MM.1S (cell line): ENCODE measurements at regions not wholly inside any gene's neighbourhood (a gene's known extent, or its start where the extent isn't known, plus 50 kb on each side); places are given as distances from the start of the nearest gene placed in this dataset.

Experiments
- DNase-seq: peaks from one replicate; pipeline ENCODE4 v3.0.0-alpha.2; 2015
- H2AFZ ChIP-seq: fragments of 300-600 bp; sonication (generic); 2 replicates; pipeline ENCODE4 v1.6.0; 2016; ENCODE audit warnings: antibody characterized with exemption, low read length
- H3F3A ChIP-seq: fragments of 300-600 bp; sonication (generic); 2 replicates; pipeline ENCODE4 v1.6.1; 2016; ENCODE audit warnings: mild to moderate bottlenecking, antibody characterized with exemption, low read length, moderate library complexity, mixed read lengths; ENCODE audit not compliant: insufficient read depth
- H3K27ac ChIP-seq: fragments of 300-600 bp; sonication (generic); 2 replicates; pipeline ENCODE4 v1.5.1; 2016; ENCODE audit warnings: mild to moderate bottlenecking, low read length
- H3K27me3 ChIP-seq: fragments of 300-600 bp; sonication (generic); replicated peaks from 2 replicates; pipeline ENCODE4 v1.6.0; 2016; ENCODE audit warnings: low read length; ENCODE audit not compliant: insufficient read depth
- H3K36me3 ChIP-seq: fragments of 300-600 bp; sonication (generic); replicated peaks from 2 replicates; pipeline ENCODE4 v1.6.1; 2016; ENCODE audit warnings: mild to moderate bottlenecking, low read length, mixed read lengths; ENCODE audit not compliant: insufficient read depth
- H3K4me1 ChIP-seq: fragments of 300-600 bp; sonication (generic); 2 replicates; pipeline ENCODE4 v1.6.1; 2016; ENCODE audit warnings: low read length, mixed read lengths
- H3K4me2 ChIP-seq: fragments of 300-600 bp; sonication (generic); 2 replicates; pipeline ENCODE4 v1.6.0; 2016; ENCODE audit warnings: low read depth, low read length
- H3K4me3 ChIP-seq: fragments of 300-600 bp; sonication (generic); 2 replicates; pipeline ENCODE4 v1.5.1; 2016; ENCODE audit warnings: low read length, mixed read lengths
- H3K79me2 ChIP-seq: fragments of 300-600 bp; sonication (generic); 2 replicates; pipeline ENCODE4 v1.6.1; 2016; ENCODE audit warnings: mixed run types, low read length, mixed read lengths
- H3K9ac ChIP-seq: fragments of 300-600 bp; sonication (generic); 2 replicates; pipeline ENCODE4 v1.6.1; 2016; ENCODE audit warnings: low read length, mixed read lengths
- H3K9me2 ChIP-seq: fragments of 300-600 bp; sonication (generic); replicated peaks from 2 replicates; pipeline ENCODE4 v1.6.1; 2016; ENCODE audit warnings: mild to moderate bottlenecking, low read length, mixed read lengths; ENCODE audit not compliant: insufficient read depth
- H3K9me3 ChIP-seq: fragments of 300-600 bp; sonication (generic); replicated peaks from 2 replicates; pipeline ENCODE4 v1.6.1; 2016; ENCODE audit warnings: mild to moderate bottlenecking, low read length, mixed read lengths; ENCODE audit not compliant: insufficient read depth
- H4K20me1 ChIP-seq: fragments of 300-600 bp; sonication (generic); 2 replicates; pipeline ENCODE4 v1.6.1; 2016; ENCODE audit warnings: mild to moderate bottlenecking, low read length, moderate library complexity, mixed read lengths; ENCODE audit not compliant: insufficient read depth
- EZH2 ChIP-seq: fragments of 300-600 bp; sonication (generic); optimal IDR thresholded peaks from 2 replicates; pipeline ENCODE3; 2017; ENCODE audit warnings: low read depth, mild to moderate bottlenecking, antibody characterized with exemption, low read length, mixed read lengths
- EZH2phosphoT487 ChIP-seq: fragments of 300-600 bp; sonication (generic); IDR thresholded peaks from 2 replicates; pipeline ENCODE4 v1.6.1; 2018; ENCODE audit warnings: antibody characterized with exemption, low read length
- TF ChIP-seq, protein P1 (sequence below): fragments of 300-600 bp; sonication (generic); IDR thresholded peaks from 2 replicates; pipeline ENCODE4 v1.5.1; 2016; ENCODE audit warnings: antibody characterized with exemption, low read length, mixed read lengths

DNA sequence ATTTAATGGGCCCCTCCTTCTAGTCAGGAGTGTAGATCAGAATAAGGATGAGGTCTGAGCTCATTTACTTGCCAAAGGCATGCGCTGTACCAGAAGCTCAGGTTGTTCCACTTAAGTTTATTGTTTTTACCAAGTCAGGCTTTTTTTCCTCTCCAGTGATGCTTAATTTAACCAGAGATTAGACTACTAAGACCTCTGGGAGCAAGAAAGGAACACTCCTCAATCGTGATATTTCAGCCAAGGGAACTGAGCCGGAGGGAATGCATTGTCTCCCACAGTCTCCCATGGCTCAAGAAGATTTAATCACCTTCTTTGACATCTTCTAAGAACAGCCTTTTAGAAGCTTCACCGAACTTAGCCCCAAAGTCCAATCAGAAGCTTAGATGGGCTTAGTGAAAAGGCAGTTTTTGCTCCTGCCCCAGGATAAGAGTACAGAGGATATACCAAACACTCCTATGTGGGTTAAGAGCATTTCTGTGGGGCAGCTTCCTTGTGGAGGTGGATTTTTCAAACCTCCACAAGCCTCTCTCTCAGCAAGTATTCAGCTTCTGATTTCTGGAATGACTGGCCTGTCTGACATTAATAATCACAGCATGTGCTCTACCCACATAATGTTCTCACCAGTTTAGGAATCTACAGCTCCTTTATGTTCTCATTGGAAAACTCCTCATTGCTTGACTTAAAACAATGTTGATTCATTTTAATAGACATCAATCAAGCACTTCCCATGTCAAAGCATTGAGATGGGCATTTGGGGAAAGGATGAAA is 322.7 kb downstream of the SUCLA2 start:
- H3K4me2 ChIP-seq: no peak overlapping the region
- H3K27ac ChIP-seq: no peak overlapping the region
- H3K9ac ChIP-seq: no peak overlapping the region
- no peak overlapping the region for H3K4me3 ChIP-seq
- no peaks in the 10 kb centered on the region for H3K27me3 ChIP-seq
- no peaks in the 10 kb centered on the region for H3K9me3 ChIP-seq
- no peaks in the 10 kb centered on the region for H4K20me1 ChIP-seq
- TF ChIP-seq, protein P1, sequence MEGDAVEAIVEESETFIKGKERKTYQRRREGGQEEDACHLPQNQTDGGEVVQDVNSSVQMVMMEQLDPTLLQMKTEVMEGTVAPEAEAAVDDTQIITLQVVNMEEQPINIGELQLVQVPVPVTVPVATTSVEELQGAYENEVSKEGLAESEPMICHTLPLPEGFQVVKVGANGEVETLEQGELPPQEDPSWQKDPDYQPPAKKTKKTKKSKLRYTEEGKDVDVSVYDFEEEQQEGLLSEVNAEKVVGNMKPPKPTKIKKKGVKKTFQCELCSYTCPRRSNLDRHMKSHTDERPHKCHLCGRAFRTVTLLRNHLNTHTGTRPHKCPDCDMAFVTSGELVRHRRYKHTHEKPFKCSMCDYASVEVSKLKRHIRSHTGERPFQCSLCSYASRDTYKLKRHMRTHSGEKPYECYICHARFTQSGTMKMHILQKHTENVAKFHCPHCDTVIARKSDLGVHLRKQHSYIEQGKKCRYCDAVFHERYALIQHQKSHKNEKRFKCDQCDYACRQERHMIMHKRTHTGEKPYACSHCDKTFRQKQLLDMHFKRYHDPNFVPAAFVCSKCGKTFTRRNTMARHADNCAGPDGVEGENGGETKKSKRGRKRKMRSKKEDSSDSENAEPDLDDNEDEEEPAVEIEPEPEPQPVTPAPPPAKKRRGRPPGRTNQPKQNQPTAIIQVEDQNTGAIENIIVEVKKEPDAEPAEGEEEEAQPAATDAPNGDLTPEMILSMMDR: no peak
- TF ChIP-seq EZH2 (no peak), EZH2phosphoT487 (no peak)
- H3K79me2 ChIP-seq: no peaks in the 10 kb centered on the region
- DNase-seq: no peak
- no peaks in the 10 kb centered on the region for H3K4me1 ChIP-seq
- no peaks in the 10 kb centered on the region for H3K9me2 ChIP-seq
- H2AFZ ChIP-seq: no peak overlapping the region
- no peaks in the 10 kb centered on the region for H3F3A ChIP-seq
- no peaks in the 10 kb centered on the region for H3K36me3 ChIP-seq

DNA sequence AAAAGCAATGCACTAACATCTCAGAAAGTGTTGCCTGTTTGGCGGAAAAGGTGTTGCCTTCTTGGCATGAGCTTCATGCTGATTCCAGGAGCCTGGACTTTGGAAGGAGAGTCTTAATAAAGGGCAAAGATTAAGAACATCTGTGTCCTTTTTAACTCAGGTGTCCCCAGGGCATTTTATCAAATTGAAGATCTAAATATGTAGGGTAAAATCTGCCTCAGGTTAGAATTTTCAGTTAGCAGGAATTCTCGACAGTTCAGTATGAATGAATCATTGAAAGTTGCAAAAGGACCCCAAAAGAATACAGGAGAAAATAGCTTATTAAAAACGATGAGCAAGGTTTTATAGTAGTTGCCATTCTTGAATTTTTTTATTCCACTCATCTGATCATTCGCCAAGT is 325.2 kb downstream of the SUCLA2 start:
- no peaks in the 10 kb centered on the region for H3F3A ChIP-seq
- H3K27ac ChIP-seq: no peak overlapping the region
- H3K4me2 ChIP-seq: no peak overlapping the region
- H3K36me3 ChIP-seq: no peaks in the 10 kb centered on the region
- no peaks in the 10 kb centered on the region for H4K20me1 ChIP-seq
- no peak overlapping the region for H3K4me3 ChIP-seq
- no peaks in the 10 kb centered on the region for H3K4me1 ChIP-seq
- no peak for TF ChIP-seq EZH2
- TF ChIP-seq EZH2phosphoT487: no peak
- TF ChIP-seq, protein P1: no peak
- H3K79me2 ChIP-seq: no peaks in the 10 kb centered on the region
- no peak overlapping the region for H2AFZ ChIP-seq
- H3K27me3 ChIP-seq: no peaks in the 10 kb centered on the region
- DNase-seq: no peak
- H3K9me3 ChIP-seq: no peaks in the 10 kb centered on the region
- H3K9ac ChIP-seq: no peak overlapping the region
- H3K9me2 ChIP-seq: no peaks in the 10 kb centered on the region

DNA sequence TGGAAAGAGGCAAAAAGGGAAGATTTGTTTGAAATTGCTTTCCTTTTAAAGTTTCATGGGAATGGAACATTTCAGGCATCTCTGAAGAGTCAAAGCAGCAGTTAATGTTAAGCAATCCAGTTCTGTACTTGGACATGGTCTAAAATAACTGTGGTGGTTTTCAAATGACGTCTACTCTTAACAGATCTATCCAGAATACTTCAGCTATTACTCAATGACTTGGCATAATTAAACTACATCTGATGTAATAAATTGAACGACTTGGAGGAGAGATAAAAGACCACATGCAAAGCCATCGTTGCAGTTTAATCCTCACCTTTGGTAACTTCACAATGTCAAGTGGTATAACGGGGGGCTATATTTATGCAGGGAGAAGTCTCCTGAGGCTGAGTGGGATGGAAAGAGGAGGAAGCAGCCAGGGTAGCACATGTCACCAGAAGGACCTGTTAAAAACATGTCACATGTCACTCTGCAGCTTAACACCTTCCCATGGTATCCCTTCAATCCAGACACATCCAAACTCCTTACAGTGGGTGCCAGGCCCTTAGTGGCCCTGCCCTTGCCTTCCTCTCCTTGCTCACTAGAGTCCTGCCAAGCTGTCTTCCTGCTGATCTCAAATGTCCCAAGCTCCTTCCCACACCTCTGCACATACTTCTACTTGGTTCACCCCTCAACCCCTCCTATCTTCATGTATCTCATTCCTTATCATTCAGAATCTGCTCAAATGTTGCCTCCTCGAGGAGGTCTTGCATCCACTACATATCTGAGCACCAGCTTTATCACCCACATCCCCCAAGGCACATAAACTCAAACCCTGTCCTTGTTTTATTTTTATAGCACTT is 327.8 kb downstream of the SUCLA2 start:
- Histone ChIP-seq H3K27ac (no peak overlapping the region), H3K36me3 (no peaks in the 10 kb centered on the region), H3K9me2 (no peaks in the 10 kb centered on the region), H3K9me3 (no peaks in the 10 kb centered on the region), H3K4me3 (no peak overlapping the region), H4K20me1 (no peaks in the 10 kb centered on the region), H3K4me2 (no peak overlapping the region), H3K79me2 (no peaks in the 10 kb centered on the region), H3F3A (no peaks in the 10 kb centered on the region), H2AFZ (no peak overlapping the region), H3K4me1 (no peaks in the 10 kb centered on the region), H3K27me3 (no peaks in the 10 kb centered on the region), H3K9ac (no peak overlapping the region)
- no peak for DNase-seq
- TF ChIP-seq, protein P1: no peak
- TF ChIP-seq EZH2phosphoT487 (no peak), EZH2 (no peak)
